K562 (cell line): ENCODE measurements at regions not wholly inside any gene's neighbourhood (a gene's known extent, or its start where the extent isn't known, plus 50 kb on each side); places are given as distances from the start of the nearest gene placed in this dataset.

Experiments used
- ATAC-seq: fragments of 200-7000 bp; cut with Tn5 transposase; 3 replicates; pipeline ENCODE4 v1.9.1; 2020; ENCODE audit warnings: moderate library complexity
- BruUV-seq: library from RNA; stranded (reverse); fragments of 400-500 nt; replicated peaks from 2 replicates; lab custom pipeline; 2021; lab: Mats Ljungman, UMichigan
- CTCF ChIA-PET: fragments of 300-600 bp; formaldehyde crosslinking; extraction: SDS; loops from one replicate; lab custom pipeline; 2021; ENCODE audit warnings: low intra/inter-chr PET ratio; lab: Yijun Ruan, JAX
- POLR2A ChIA-PET: fragments of 300-600, 350-650 bp; sonication (Branson Sonifier 250); formaldehyde crosslinking; extraction: SDS; loops from one replicate; lab custom pipeline; 2021; ENCODE audit warnings: antibody characterized with exemption, inconsistent platforms; lab: Yijun Ruan, JAX
- DNase-seq, 4 experiments: peaks; one replicate each; pipeline versions ENCODE4 v3.0.0 to v3.0.0-alpha.2; 2011 to 2018; ENCODE audit warnings: low spot score in 3 of 4, mixed read lengths in 3 of 4; ENCODE audit errors: extremely low read depth in 1 of 4
- FAIRE-seq: peaks from 2 replicates; lab custom pipeline; 2011; peaks lifted over from hg19 to GRCh38; lab: Jason Lieb, UNC
- H2AFZ ChIP-seq: 2 replicates; pipeline ENCODE4 v1.6.0; 2011; ENCODE audit warnings: low read depth, low read length, control low read depth, inconsistent platforms
- H3K27ac ChIP-seq: fragments of 200-600 bp; 3 replicates; pipeline ENCODE4 v1.8.0; 2011; ENCODE audit warnings: low read depth, mild to moderate bottlenecking, control low read depth, inconsistent platforms, low read length, moderate library complexity, mixed read lengths; ENCODE audit errors: extremely low read depth
- H3K27me3 ChIP-seq, 2 experiments: fragments of 300-600 bp in 1 of 2; 2 replicates in 1 of 2; 3 replicates in 1 of 2; pipeline versions ENCODE4 v1.6.0 to v1.8.0; 2011; ENCODE audit warnings: inconsistent platforms in 2 of 2, low read length in 2 of 2, mild to moderate bottlenecking in 1 of 2, mixed read lengths in 1 of 2, moderate library complexity in 1 of 2; ENCODE audit not compliant: control insufficient read depth in 2 of 2, insufficient read depth in 2 of 2
- H3K36me3 ChIP-seq: fragments of 300-600 bp; 3 replicates; pipeline ENCODE4 v1.8.0; 2011; ENCODE audit warnings: mild to moderate bottlenecking, low read length, inconsistent platforms; ENCODE audit not compliant: control insufficient read depth, insufficient read depth
- H3K4me1 ChIP-seq, 2 experiments: fragments of 200-600 bp in 1 of 2; replicated peaks in 1 of 2; 2 replicates in 1 of 2; 3 replicates in 1 of 2; pipeline versions ENCODE4 v1.5.1 to v1.8.0; 2011; ENCODE audit warnings: inconsistent platforms in 2 of 2, low read length in 2 of 2, mild to moderate bottlenecking in 1 of 2, mixed read lengths in 1 of 2, moderate library complexity in 1 of 2; ENCODE audit not compliant: control insufficient read depth in 2 of 2, insufficient read depth in 2 of 2
- H3K4me2 ChIP-seq: 2 replicates; pipeline ENCODE4 v1.6.1; 2011; ENCODE audit warnings: low read length, control low read depth, inconsistent platforms, mixed read lengths; ENCODE audit not compliant: insufficient read depth
- H3K4me3 ChIP-seq: fragments of 200-600 bp; sonication (generic), shearing (Covaris generic); 2 replicates; pipeline ENCODE4 v1.5.1; 2016; ENCODE audit warnings: control low read depth, inconsistent platforms
- H3K79me2 ChIP-seq: fragments of 200-600 bp; 3 replicates; pipeline ENCODE4 v1.8.0; 2011; ENCODE audit warnings: low read length, inconsistent platforms; ENCODE audit not compliant: control insufficient read depth, insufficient read depth
- H3K9ac ChIP-seq, 2 experiments: 2 replicates each; pipeline versions ENCODE4 v1.6.0 to v1.6.1; 2011; ENCODE audit warnings: low read depth in 2 of 2, low read length in 2 of 2, control low read depth in 1 of 2, inconsistent platforms in 1 of 2, mild to moderate bottlenecking in 1 of 2, mixed read lengths in 1 of 2; ENCODE audit not compliant: insufficient read depth in 1 of 2
- H3K9me1 ChIP-seq: one replicate; pipeline ENCODE4 v1.6.0; 2011; ENCODE audit warnings: inconsistent platforms, mild to moderate bottlenecking, low read length, moderate library complexity; ENCODE audit not compliant: control insufficient read depth, insufficient read depth
- H3K9me3 ChIP-seq: replicated peaks from 2 replicates; pipeline ENCODE4 v1.5.1; 2011; ENCODE audit warnings: low read depth, low read length, inconsistent platforms; ENCODE audit not compliant: control insufficient read depth, insufficient read depth
- H4K20me1 ChIP-seq: replicated peaks from 2 replicates; pipeline ENCODE4 v1.6.1; 2011; ENCODE audit warnings: low read length, inconsistent platforms, mixed read lengths; ENCODE audit not compliant: control insufficient read depth, insufficient read depth
- BRF1 ChIP-seq: IDR thresholded peaks from 3 replicates; pipeline ENCODE4 v1.6.1; 2011; ENCODE audit warnings: borderline replicate concordance, mild to moderate bottlenecking; ENCODE audit not compliant: insufficient read length; ENCODE audit errors: extremely low read depth
- CCAR2 ChIP-seq: fragments of 200-400 bp; formaldehyde crosslinking; IDR thresholded peaks from 2 replicates; pipeline ENCODE4 v1.6.1; 2017; ENCODE audit warnings: mild to moderate bottlenecking, low read depth, low read length
- CHCHD3 ChIP-seq: fragments of 250-450 bp; sonication (Bioruptor Pico); IDR thresholded peaks from 2 replicates; pipeline ENCODE4 v2.1.2; 2022; ENCODE audit warnings: mild to moderate bottlenecking
- CHD1 ChIP-seq: fragments of 200-600 bp; sonication (generic); IDR thresholded peaks from one replicate; pipeline ENCODE4 v1.6.1; 2012; ENCODE audit warnings: mild to moderate bottlenecking, moderate library complexity, low read length, inconsistent platforms
- FOXA3 ChIP-seq, 2 experiments: fragments of 450-650 bp in 1 of 2; sonication (generic) in 1 of 2; formaldehyde crosslinking; IDR thresholded peaks in 1 of 2; conservative IDR thresholded peaks in 1 of 2; 2 replicates each; pipeline versions ENCODE4 v1.4.0 to v1.8.0; 2020 to 2022; ENCODE audit warnings: mild to moderate bottlenecking in 2 of 2, missing genetic modification reagents in 1 of 2
- HDAC1 ChIP-seq, 2 experiments: fragments of 450-650 bp; IDR thresholded peaks; 2 replicates each; pipeline ENCODE4 v1.6.1; 2016 to 2017; ENCODE audit warnings: inconsistent platforms in 1 of 2, mild to moderate bottlenecking in 1 of 2, moderate library complexity in 1 of 2
- MCM7 ChIP-seq, 2 experiments: fragments of 450-650 bp; IDR thresholded peaks; 2 replicates each; pipeline ENCODE4 v1.6.1; 2016 to 2018
- MTA2 ChIP-seq: fragments of 450-650 bp; IDR thresholded peaks from 2 replicates; pipeline ENCODE4 v1.6.1; 2016; ENCODE audit warnings: low read depth
- PHB ChIP-seq: fragments of 250-450 bp; sonication (Bioruptor Pico); IDR thresholded peaks from 2 replicates; pipeline ENCODE4 v1.5.0; 2021
- PTRF ChIP-seq: fragments of 450-650 bp; IDR thresholded peaks from 2 replicates; pipeline ENCODE4 v1.6.1; 2016; ENCODE audit warnings: mild to moderate bottlenecking, missing genetic modification characterization, missing compliant biosample characterization
- RBBP5 ChIP-seq: fragments of 200-600 bp; sonication (generic); IDR thresholded peaks from 2 replicates; pipeline ENCODE4 v1.6.1; 2012; ENCODE audit warnings: borderline replicate concordance, mild to moderate bottlenecking, low read length, control low read depth, inconsistent platforms; ENCODE audit not compliant: insufficient read depth, poor library complexity, severe bottlenecking
- U2AF2 ChIP-seq: fragments of 200-400 bp; formaldehyde crosslinking; optimal IDR thresholded peaks from 2 replicates; pipeline ENCODE3; 2017; ENCODE audit warnings: low read depth, mild to moderate bottlenecking, low read length
- ZC3H8 ChIP-seq: fragments of 450-650 bp; IDR thresholded peaks from 2 replicates; pipeline ENCODE4 v1.6.1; 2017
- ZNF785 ChIP-seq: fragments of 250-450 bp; sonication (Bioruptor Pico); IDR thresholded peaks from 2 replicates; pipeline ENCODE4 v1.4.0; 2020; ENCODE audit warnings: mild to moderate bottlenecking
- WGBS: fragments of 100-300 bp; shearing (Covaris generic); methylation state at CpG from one replicate; pipeline ENCODE4 v1.1.6; 2016; ENCODE audit warnings: low coverage, mixed read lengths; ENCODE audit not compliant: insufficient coverage; ENCODE audit errors: missing lambda C conversion rate; 5-methylcytosine and 5-hydroxymethylcytosine counted together
- in situ Hi-C: fragments of 300-500 bp; cut with MboI; formaldehyde crosslinking; loops from 4 replicates; pipeline ENCODE4 v1.15.0; 2018; ENCODE audit warnings: inconsistent platforms, mixed read lengths
- intact Hi-C: fragments of 100-400 bp; cut with micrococcal nuclease; formaldehyde crosslinking; loops from 2 replicates; pipeline ENCODE4 v1.14.2; 2022
- TF ChIP-seq, protein P1 (sequence below): fragments of 450-650 bp; formaldehyde crosslinking; IDR thresholded peaks from 2 replicates; pipeline ENCODE4 v1.4.0; 2020; ENCODE audit warnings: mild to moderate bottlenecking, mixed read lengths

GRCh38 chr10:9824631-9825071 is 1193.0 kb upstream of the CELF2 start:
- H3K27me3 ChIP-seq: no peaks in the 10 kb centered on the region
- no peaks in the 10 kb centered on the region for H3K9me3 ChIP-seq
- H3K79me2 ChIP-seq: no peaks in the 10 kb centered on the region
- no TSS peak for BruUV-seq
- no peak for TF ChIP-seq U2AF2
- no peak for TF ChIP-seq ZC3H8
- no peak for TF ChIP-seq PTRF (tag)
- no peak for TF ChIP-seq MTA2
- intact Hi-C loops: loop anchor here (5.0 kb wide), 1 partner anchor 53 kb away; no protein-coding TSS in a partner anchor
- H3K9ac ChIP-seq: peak overlapping the region in 1 of 2 experiments; percentile 17; a peak in 1 of 4 replicates
- POLR2A ChIA-PET: interaction anchor here (0.6 to 1.8 kb wide), 3 partner anchors 10 to 49 kb away, joined by 3 to 7 read pairs (median 4); no protein-coding TSS in a partner anchor
- H3K4me3 ChIP-seq: no peak overlapping the region
- peak overlapping the region; percentile 52 for H3K27ac ChIP-seq
- peak in 1 of 4 experiments; percentile 53 for DNase-seq
- H3K9me1 ChIP-seq: no peaks in the 10 kb centered on the region
- CTCF ChIA-PET: no interaction called here
- peak; percentile 75 for FAIRE-seq
- peak; percentile 88 for ATAC-seq
- no peaks in the 10 kb centered on the region for H4K20me1 ChIP-seq
- H2AFZ ChIP-seq: peak overlapping the region; percentile 23; the same call in 1 of the 2 replicates
- WGBS: 22% methylated on average over 5 of the region's 5 CpGs
- H3K4me2 ChIP-seq: peak overlapping the region; percentile 34
- in situ Hi-C loops: no loop called here
- H3K4me1 ChIP-seq: peaks cover 0 to 18% of the 10 kb centered on the region in 2 experiments; a peak in 4 of 5 replicates
- H3K36me3 ChIP-seq: no peaks in the 10 kb centered on the region

DNA sequence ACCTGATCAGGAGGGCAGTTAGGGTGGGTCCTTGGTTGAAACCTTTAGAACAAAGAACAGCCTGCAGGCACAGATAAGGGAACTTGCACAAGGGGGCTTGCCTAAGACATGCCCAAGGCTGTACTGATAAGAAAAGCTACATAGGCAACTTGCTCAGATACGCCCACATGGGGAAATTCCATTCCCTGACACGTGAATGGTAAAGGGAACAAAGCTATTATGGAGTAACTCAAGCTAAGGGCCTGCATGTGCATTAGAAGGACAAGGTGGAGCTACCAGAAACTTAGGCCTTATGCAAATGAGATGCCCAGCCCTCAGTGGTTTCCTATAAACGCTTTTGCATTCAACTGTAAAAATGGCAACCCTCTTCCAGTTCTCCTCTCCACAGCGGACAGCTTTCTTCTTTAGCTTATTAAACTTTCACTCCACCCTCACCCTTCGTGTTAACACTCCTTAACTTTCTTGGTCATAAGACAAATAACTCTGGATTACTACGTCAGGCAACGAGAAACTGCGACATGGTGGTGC is 1192.1 kb upstream of the CELF2 start:
- no peak overlapping the region for H3K4me3 ChIP-seq
- H3K27ac ChIP-seq: peak overlapping the region; percentile 52
- H3K36me3 ChIP-seq: no peaks in the 10 kb centered on the region
- no peaks in the 10 kb centered on the region for H3K27me3 ChIP-seq
- ChIA-PET POLR2A (interaction anchor here (0.6 to 1.8 kb wide), 4 partner anchors 38 to 160 kb away, joined by 4 to 7 read pairs (median 4); no protein-coding TSS in a partner anchor), CTCF (no interaction called here)
- no peaks in the 10 kb centered on the region for H3K79me2 ChIP-seq
- DNase-seq: peak; percentile 46 to 88 (median 62)
- no peaks in the 10 kb centered on the region for H4K20me1 ChIP-seq
- H3K9me3 ChIP-seq: no peaks in the 10 kb centered on the region
- H2AFZ ChIP-seq: peak overlapping the region; percentile 57
- 21% methylated on average over 8 of the region's 8 CpGs for whole genome bisulfite sequencing
- in situ Hi-C loops: no loop called here
- no TSS peak for BruUV-seq
- no peak overlapping the region for H3K9ac ChIP-seq
- no peaks in the 10 kb centered on the region for H3K9me1 ChIP-seq
- intact Hi-C loops: loop anchor here (5.0 kb wide), 1 partner anchor 52 kb away; no protein-coding TSS in a partner anchor
- no peak overlapping the region for H3K4me2 ChIP-seq
- FAIRE-seq: peak; percentile 93
- peaks cover 0 to 18% of the 10 kb centered on the region in 2 experiments; a peak in 4 of 5 replicates for H3K4me1 ChIP-seq
- ATAC-seq: peak; percentile 90
- TF ChIP-seq MCM7 (IDR thresholded peaks at IDR 0.05) (no peak), BRF1 (no peak), CHCHD3 (CRISPR knock-in tag) (peak; percentile 73; the same call in 1 of the 2 replicates), ZNF785 (CRISPR knock-in tag) (peak; percentile 85), PHB (CRISPR knock-in tag) (0 out of 2 replicates have a peak, but pooled peaks have one; percentile 57), FOXA3 (CRISPR knock-in tag; conservative IDR thresholded peaks at IDR 0.05 in 1 of 2, IDR thresholded peaks at IDR 0.05 in 1 of 2) (peak in 1 of 2 experiments; percentile 41; a peak in 1 of 4 replicates), CHD1 (no peak), PTRF (tag) (peak; percentile 98), CCAR2 (no peak), RBBP5 (no peak), HDAC1 (IDR thresholded peaks at IDR 0.05) (peak in 1 of 2 experiments; percentile 81; a peak in 2 of 4 replicates)
- TF ChIP-seq, protein P1, sequence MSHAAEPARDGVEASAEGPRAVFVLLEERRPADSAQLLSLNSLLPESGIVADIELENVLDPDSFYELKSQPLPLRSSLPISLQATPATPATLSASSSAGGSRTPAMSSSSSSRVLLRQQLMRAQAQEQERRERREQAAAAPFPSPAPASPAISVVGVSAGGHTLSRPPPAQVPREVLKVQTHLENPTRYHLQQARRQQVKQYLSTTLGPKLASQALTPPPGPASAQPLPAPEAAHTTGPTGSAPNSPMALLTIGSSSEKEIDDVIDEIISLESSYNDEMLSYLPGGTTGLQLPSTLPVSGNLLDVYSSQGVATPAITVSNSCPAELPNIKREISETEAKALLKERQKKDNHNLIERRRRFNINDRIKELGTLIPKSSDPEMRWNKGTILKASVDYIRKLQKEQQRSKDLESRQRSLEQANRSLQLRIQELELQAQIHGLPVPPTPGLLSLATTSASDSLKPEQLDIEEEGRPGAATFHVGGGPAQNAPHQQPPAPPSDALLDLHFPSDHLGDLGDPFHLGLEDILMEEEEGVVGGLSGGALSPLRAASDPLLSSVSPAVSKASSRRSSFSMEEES (CRISPR knock-in tag): peak; percentile 74
